ENCODE measurements at regions not wholly inside any gene's neighbourhood (a gene's known extent, or its start where the extent isn't known, plus 50 kb on each side); places are given as distances from the start of the nearest gene placed in this dataset.

GRCh38 chr4:62928483-62928882 is 1480.8 kb downstream of the TECRL start:
- TF ChIP-seq POLR2A (IDR thresholded peaks at IDR 0.05) (no peak), CTCF (IDR thresholded peaks at IDR 0.05) (no peak), EP300 (IDR thresholded peaks at IDR 0.05) (no peak)
